ENCODE measurements at regions not wholly inside any gene's neighbourhood (a gene's known extent, or its start where the extent isn't known, plus 50 kb on each side); places are given as distances from the start of the nearest gene placed in this dataset.
"Not testable (repeated sequence)": the region's sequence is repeated elsewhere in the genome, so short reads cannot be mapped to it uniquely, and the experiment has no call there.

DNA sequence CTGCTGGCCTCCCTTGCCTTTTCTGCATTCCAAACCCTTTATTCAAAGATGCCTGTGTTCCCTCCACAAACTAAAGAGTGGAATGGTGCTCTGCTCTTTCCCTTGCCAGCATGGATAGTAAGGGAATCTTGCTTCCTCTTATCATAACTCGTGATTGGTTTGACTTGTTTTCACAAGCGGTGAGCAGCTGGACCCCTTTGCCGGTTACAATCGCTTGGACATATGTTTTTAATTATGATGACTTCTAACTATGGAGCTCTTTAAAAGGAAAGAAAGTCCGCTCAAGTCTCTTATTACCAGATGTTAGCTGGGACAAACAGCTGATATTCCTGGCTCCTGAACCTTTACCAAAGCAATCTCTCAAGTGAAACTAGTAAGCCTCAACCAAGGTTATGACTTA is 1094.7 kb downstream of the UQCRFS1 start:
- DNase-seq (ENCODE audit: low spot score in 2 of 2) = no peak
- no peak overlapping the region for H3K4me3 ChIP-seq
- H3K27me3 ChIP-seq = no peaks in the 10 kb centered on the region
- intact Hi-C loops (cut with DNase I) = no loop called here
- H3K4me1 ChIP-seq = no peaks in the 10 kb centered on the region
- no peak overlapping the region for H3K27ac ChIP-seq
- H3K9me3 ChIP-seq = no peaks in the 10 kb centered on the region
- no peaks in the 10 kb centered on the region for H3K36me3 ChIP-seq
- TF ChIP-seq, protein P1, sequence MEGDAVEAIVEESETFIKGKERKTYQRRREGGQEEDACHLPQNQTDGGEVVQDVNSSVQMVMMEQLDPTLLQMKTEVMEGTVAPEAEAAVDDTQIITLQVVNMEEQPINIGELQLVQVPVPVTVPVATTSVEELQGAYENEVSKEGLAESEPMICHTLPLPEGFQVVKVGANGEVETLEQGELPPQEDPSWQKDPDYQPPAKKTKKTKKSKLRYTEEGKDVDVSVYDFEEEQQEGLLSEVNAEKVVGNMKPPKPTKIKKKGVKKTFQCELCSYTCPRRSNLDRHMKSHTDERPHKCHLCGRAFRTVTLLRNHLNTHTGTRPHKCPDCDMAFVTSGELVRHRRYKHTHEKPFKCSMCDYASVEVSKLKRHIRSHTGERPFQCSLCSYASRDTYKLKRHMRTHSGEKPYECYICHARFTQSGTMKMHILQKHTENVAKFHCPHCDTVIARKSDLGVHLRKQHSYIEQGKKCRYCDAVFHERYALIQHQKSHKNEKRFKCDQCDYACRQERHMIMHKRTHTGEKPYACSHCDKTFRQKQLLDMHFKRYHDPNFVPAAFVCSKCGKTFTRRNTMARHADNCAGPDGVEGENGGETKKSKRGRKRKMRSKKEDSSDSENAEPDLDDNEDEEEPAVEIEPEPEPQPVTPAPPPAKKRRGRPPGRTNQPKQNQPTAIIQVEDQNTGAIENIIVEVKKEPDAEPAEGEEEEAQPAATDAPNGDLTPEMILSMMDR (IDR thresholded peaks at IDR 0.05) = no peak

DNA sequence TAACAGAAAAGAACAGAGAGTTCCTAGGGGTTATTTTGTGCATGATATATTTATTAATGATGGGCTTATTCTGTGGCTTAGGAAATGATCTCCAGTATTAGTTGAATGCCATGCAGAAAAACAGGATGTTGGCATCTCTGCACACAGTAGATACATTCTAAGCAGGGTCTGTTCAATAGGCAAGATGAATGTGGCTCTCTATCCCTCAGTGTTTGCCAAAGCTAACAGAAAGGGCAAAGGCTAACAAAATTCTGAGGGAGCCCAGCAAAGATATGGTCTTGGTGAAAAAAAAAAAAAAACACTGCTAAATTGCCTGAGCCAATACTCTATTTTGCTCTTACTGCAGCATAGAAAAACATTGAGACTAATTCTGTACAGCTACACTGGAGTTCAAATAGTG is 1095.8 kb downstream of the UQCRFS1 start:
- intact Hi-C loops (cut with DNase I) = no loop called here
- TF ChIP-seq, protein P1 (IDR thresholded peaks at IDR 0.05) = no peak

DNA sequence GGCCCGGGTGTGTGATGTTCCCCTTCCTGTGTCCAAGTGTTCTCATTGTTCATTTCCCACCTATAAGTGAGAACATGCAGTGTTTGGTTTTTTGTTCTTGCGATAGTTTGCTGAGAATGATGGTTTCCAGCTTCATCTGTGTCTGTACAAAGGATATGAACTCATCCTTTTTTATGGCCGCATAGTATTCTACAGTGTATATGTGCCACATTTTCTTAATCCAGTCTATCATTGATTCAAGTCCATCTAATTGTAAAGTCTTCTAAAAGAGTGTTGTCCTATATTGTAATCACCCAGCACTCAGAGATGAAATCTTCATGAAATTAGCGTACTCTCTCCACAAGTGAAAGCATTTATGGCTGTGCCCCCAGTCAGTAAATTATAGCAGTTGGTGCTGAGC is 1096.6 kb downstream of the UQCRFS1 start:
- H3K4me3 ChIP-seq; intact Hi-C loops (cut with DNase I); H3K27ac ChIP-seq; DNase-seq (ENCODE audit: low spot score in 2 of 2); H3K9me3 ChIP-seq; H3K27me3 ChIP-seq; H3K4me1 ChIP-seq; H3K36me3 ChIP-seq: not testable (repeated sequence)

More for the DNA sequence above, 1095.8 kb downstream of the UQCRFS1 start:
- no peaks in the 10 kb centered on the region for H3K4me1 ChIP-seq
- no peak overlapping the region for H3K27ac ChIP-seq
- no peaks in the 10 kb centered on the region for H3K36me3 ChIP-seq
- no peak for DNase-seq (ENCODE audit: low spot score in 2 of 2)
- H3K9me3 ChIP-seq = no peaks in the 10 kb centered on the region
- no peak overlapping the region for H3K4me3 ChIP-seq
- no peaks in the 10 kb centered on the region for H3K27me3 ChIP-seq

DNA sequence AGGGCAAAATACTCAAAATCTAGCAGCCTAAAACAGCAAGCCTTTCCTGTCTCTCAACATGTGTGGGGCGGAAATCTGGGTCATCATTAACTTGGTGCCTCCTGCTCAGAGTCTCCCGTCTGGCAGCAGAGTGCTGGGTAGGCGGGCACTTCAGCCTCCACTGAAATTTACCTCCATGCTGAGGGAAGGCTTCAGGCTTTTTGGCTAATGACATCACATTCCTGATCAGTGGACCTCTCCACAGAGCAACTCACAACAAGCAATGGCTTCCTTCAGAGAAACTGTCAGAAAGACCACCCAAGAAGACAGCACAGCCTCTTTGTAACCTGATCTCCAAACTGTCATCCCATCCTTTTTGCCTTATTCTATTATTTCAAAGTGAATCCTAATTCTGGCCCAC is 1109.0 kb downstream of the UQCRFS1 start:
- DNase-seq (ENCODE audit: low spot score in 2 of 2) = no peak
- TF ChIP-seq, protein P1 (IDR thresholded peaks at IDR 0.05) = no peak
- no peaks in the 10 kb centered on the region for H3K27me3 ChIP-seq
- H3K27ac ChIP-seq = no peak overlapping the region
- intact Hi-C loops (cut with DNase I) = no loop called here
- H3K4me3 ChIP-seq = no peak overlapping the region
- H3K4me1 ChIP-seq = no peaks in the 10 kb centered on the region
- no peaks in the 10 kb centered on the region for H3K9me3 ChIP-seq
- H3K36me3 ChIP-seq = no peaks in the 10 kb centered on the region

DNA sequence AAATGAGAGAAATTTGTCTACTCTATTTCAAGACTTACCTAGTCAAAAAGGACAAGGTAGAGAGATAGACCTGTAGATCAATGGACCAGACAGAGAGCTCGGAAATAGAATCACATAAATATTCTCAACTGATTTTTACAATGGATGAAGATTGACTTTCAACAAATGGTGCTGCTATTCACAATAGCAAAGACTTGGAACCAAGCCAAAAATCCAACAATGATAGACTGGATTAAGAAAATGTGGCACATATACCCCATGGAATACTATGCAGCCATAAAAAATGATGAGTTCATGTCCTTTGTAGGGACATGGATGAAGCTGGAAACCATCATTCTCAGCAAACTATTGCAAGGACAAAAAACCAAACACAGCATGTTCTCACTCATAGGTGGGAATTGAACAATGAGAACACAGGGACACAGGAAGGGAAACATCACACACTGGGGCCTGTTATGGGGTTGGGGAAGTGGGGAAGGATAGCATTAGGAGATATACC is 1128.2 kb downstream of the UQCRFS1 start:
- intact Hi-C loops (cut with DNase I); H3K4me1 ChIP-seq; H3K4me3 ChIP-seq; H3K9me3 ChIP-seq; H3K27me3 ChIP-seq; H3K36me3 ChIP-seq; DNase-seq (ENCODE audit: low spot score in 2 of 2); H3K27ac ChIP-seq: not testable (repeated sequence)

DNA sequence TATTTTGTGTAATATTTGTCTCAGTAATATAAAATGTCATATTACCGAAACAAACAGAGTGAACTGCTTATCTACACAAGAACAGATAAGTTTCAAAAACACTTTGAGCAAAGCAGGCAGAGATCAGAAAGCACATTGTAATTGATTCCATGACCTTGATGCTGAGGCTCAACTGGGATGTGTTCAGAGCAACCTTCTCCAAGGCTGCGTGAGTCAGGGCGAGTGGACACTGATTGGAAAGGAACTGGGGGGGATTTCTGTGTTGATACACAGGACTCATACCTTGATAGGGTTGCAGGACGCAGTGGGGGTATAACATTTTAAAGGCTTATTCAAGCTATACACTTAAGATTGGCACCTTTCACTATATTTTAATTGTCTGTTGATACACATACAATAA is 1136.3 kb downstream of the UQCRFS1 start:
- Histone ChIP-seq H3K27me3 (no peaks in the 10 kb centered on the region), H3K4me1 (no peaks in the 10 kb centered on the region), H3K36me3 (no peaks in the 10 kb centered on the region), H3K27ac (no peak overlapping the region), H3K9me3 (peaks cover 0 to 7% of the 10 kb centered on the region in 2 donors), H3K4me3 (no peak overlapping the region)
- no peak for DNase-seq (ENCODE audit: low spot score in 2 of 2)
- TF ChIP-seq, protein P1 (IDR thresholded peaks at IDR 0.05) = no peak
- intact Hi-C loops (cut with DNase I) = no loop called here

DNA sequence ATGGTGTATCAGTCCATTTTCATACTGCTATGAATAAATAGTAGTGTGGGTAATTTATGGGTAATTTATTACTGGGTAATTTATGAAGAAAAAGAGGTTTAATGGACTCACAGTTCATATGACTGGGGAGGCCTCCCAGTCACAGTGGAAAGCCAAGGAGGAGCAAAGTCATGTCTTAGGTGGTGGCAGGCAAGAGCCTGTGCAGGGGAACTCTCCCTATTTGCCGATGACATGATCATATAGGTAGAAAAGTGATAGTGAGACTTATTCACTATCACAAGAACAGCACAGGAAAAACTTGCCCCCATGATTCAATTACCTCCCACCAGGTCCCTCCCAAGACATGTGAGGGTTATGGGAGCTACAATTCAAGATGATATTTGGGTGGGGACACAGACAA is 1137.7 kb downstream of the UQCRFS1 start:
- TF ChIP-seq, protein P1 (IDR thresholded peaks at IDR 0.05) = no peak
- H3K27ac ChIP-seq = no peak overlapping the region
- no peaks in the 10 kb centered on the region for H3K9me3 ChIP-seq
- no peak for DNase-seq (ENCODE audit: low spot score in 2 of 2)
- intact Hi-C loops (cut with DNase I) = no loop called here
- no peak overlapping the region for H3K4me3 ChIP-seq
- H3K4me1 ChIP-seq = no peaks in the 10 kb centered on the region
- H3K36me3 ChIP-seq = no peaks in the 10 kb centered on the region
- no peaks in the 10 kb centered on the region for H3K27me3 ChIP-seq
